ENCODE measurements at regions not wholly inside any gene's neighbourhood (a gene's known extent, or its start where the extent isn't known, plus 50 kb on each side); places are given as distances from the start of the nearest gene placed in this dataset.

DNA sequence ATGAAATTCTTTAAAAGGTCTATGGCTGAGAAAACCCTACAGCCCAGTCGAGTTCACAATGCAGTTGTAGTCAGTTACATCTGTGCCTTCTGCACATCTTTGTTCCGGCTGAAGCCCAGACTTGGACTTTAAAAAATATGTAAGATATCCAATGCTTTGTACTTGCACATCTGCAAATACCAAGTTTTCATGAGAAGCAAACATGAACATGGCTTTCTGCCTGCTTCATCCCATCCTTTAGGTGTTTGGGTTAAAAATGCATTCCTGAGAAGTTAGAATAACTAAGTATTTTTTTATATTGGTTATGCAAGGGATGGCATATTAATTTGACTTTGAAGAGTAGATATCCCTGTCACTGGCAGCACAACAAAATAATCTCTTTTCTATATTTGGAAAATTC is 528.4 kb downstream of the METTL15 start:
- intact Hi-C loops (cut with micrococcal nuclease) = no loop called here
- no peak for ATAC-seq
- ChIA-PET CTCF (no interaction called here), POLR2A (no interaction called here)
- no peak overlapping the region for H3K4me3 Mint-ChIP-seq
- no peak for DNase-seq
- H3K27ac Mint-ChIP-seq = no peak overlapping the region
- H3K4me1 Mint-ChIP-seq (ENCODE audit: low read depth) = no peaks in the 10 kb centered on the region
- H3K36me3 Mint-ChIP-seq (ENCODE audit: low read depth) = no peaks in the 10 kb centered on the region
- H3K27me3 Mint-ChIP-seq = no peaks in the 10 kb centered on the region
- TF ChIP-seq CTCF (IDR thresholded peaks at IDR 0.05) = no peak
- no peaks in the 10 kb centered on the region for H3K9me3 Mint-ChIP-seq

GRCh38 chr11:28636033-28636432 is 527.8 kb downstream of the METTL15 start:
- DNase-seq = no peak
- CTCF ChIA-PET = no interaction called here
- ATAC-seq = no peak
- no peaks in the 10 kb centered on the region for H3K4me1 Mint-ChIP-seq (ENCODE audit: low read depth)
- H3K4me3 Mint-ChIP-seq = no peak overlapping the region
- no peaks in the 10 kb centered on the region for H3K36me3 Mint-ChIP-seq (ENCODE audit: low read depth)
- TF ChIP-seq CTCF (IDR thresholded peaks at IDR 0.05) = no peak
- H3K27me3 Mint-ChIP-seq = no peaks in the 10 kb centered on the region
- H3K27ac Mint-ChIP-seq = no peak overlapping the region
- POLR2A ChIA-PET = no interaction called here
- intact Hi-C loops (cut with micrococcal nuclease) = no loop called here
- no peaks in the 10 kb centered on the region for H3K9me3 Mint-ChIP-seq

DNA sequence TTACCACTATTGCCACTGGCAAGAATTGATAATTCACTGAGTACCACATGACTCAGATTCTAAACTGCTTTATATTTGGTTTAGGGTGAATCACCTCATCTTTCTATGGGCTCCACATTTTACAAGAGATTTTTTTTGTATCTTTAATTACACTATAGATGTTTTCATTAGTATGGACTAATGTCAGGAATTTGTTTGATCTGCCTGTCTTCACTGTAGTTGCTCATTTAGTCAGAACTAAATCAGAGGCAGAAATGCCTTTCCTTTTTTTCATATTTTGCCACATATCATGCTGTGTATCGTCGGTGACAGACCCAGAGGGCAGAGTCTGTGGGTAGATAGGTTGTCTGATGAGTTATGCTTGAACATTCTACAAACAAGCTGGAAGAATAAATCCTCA is 524.1 kb downstream of the METTL15 start:
- intact Hi-C loops (cut with micrococcal nuclease) = no loop called here
- no peaks in the 10 kb centered on the region for H3K27me3 Mint-ChIP-seq
- no peak for DNase-seq
- ChIA-PET POLR2A (no interaction called here), CTCF (no interaction called here)
- no peaks in the 10 kb centered on the region for H3K9me3 Mint-ChIP-seq
- H3K36me3 Mint-ChIP-seq (ENCODE audit: low read depth) = no peaks in the 10 kb centered on the region
- H3K27ac Mint-ChIP-seq = no peak overlapping the region
- no peaks in the 10 kb centered on the region for H3K4me1 Mint-ChIP-seq (ENCODE audit: low read depth)
- no peak for TF ChIP-seq CTCF (IDR thresholded peaks at IDR 0.05)
- no peak for ATAC-seq
- H3K4me3 Mint-ChIP-seq = no peak overlapping the region

GRCh38 chr11:28631148-28631547 is 523.0 kb downstream of the METTL15 start:
- no peaks in the 10 kb centered on the region for H3K4me1 Mint-ChIP-seq (ENCODE audit: low read depth)
- CTCF ChIA-PET = interaction anchor here (1.7 kb wide), 1 partner anchor 12 kb away, joined by 4 read pairs; no protein-coding TSS in a partner anchor
- TF ChIP-seq CTCF (IDR thresholded peaks at IDR 0.05) = no peak
- H3K36me3 Mint-ChIP-seq (ENCODE audit: low read depth) = no peaks in the 10 kb centered on the region
- no peaks in the 10 kb centered on the region for H3K27me3 Mint-ChIP-seq
- DNase-seq (no peak), ATAC-seq (no peak)
- H3K4me3 Mint-ChIP-seq = no peak overlapping the region
- intact Hi-C loops (cut with micrococcal nuclease) = no loop called here
- no peak overlapping the region for H3K27ac Mint-ChIP-seq
- H3K9me3 Mint-ChIP-seq = no peaks in the 10 kb centered on the region
- POLR2A ChIA-PET = no interaction called here

- ChIA-PET POLR2A (no interaction called here), CTCF (no interaction called here)
- DNase-seq = no peak
- no peak for TF ChIP-seq CTCF (IDR thresholded peaks at IDR 0.05)
- no peaks in the 10 kb centered on the region for H3K27me3 Mint-ChIP-seq
- H3K36me3 Mint-ChIP-seq (ENCODE audit: low read depth) = no peaks in the 10 kb centered on the region
- H3K27ac Mint-ChIP-seq = no peak overlapping the region
- H3K4me1 Mint-ChIP-seq (ENCODE audit: low read depth) = no peaks in the 10 kb centered on the region
- no peak for ATAC-seq
- H3K9me3 Mint-ChIP-seq = no peaks in the 10 kb centered on the region
- intact Hi-C loops (cut with micrococcal nuclease) = no loop called here
- H3K4me3 Mint-ChIP-seq = no peak overlapping the region
Measured at GRCh38 chr11:28629235-28629634, 521.0 kb downstream of the METTL15 start.

Measured in activated CD8-positive, alpha-beta T cell treated with anti-CD3 and anti-CD28 coated beads for 36 hours (primary cell).